Upper lobe of left lung (tissue), 4 donors: ENCODE measurements at regions not wholly inside any gene's neighbourhood (a gene's known extent, or its start where the extent isn't known, plus 50 kb on each side); places are given as distances from the start of the nearest gene placed in this dataset.

Source experiments
- EP300 ChIP-seq, 4 donors: sonication (generic); formaldehyde crosslinking; IDR thresholded peaks; one replicate each; pipeline ENCODE4 v1.5.1; 2017; ENCODE audit warnings: antibody characterized with exemption in 4 of 4, control low read depth in 2 of 4
- POLR2A ChIP-seq, 4 donors: fragments of 450-650 bp; IDR thresholded peaks; one replicate each; pipeline ENCODE4 v1.5.1; 2016 to 2017; ENCODE audit warnings: antibody characterized with exemption in 4 of 4, mild to moderate bottlenecking in 2 of 4
- TF ChIP-seq, protein P1 (sequence below), 6 experiments: fragments of 450-650 bp in 4 of 6; fragments of 200-600 bp in 2 of 6; sonication (generic) in 2 of 6; IDR thresholded peaks; one replicate each; pipeline ENCODE4 v1.5.1; 2016 to 2019; ENCODE audit warnings: antibody characterized with exemption in 6 of 6

DNA sequence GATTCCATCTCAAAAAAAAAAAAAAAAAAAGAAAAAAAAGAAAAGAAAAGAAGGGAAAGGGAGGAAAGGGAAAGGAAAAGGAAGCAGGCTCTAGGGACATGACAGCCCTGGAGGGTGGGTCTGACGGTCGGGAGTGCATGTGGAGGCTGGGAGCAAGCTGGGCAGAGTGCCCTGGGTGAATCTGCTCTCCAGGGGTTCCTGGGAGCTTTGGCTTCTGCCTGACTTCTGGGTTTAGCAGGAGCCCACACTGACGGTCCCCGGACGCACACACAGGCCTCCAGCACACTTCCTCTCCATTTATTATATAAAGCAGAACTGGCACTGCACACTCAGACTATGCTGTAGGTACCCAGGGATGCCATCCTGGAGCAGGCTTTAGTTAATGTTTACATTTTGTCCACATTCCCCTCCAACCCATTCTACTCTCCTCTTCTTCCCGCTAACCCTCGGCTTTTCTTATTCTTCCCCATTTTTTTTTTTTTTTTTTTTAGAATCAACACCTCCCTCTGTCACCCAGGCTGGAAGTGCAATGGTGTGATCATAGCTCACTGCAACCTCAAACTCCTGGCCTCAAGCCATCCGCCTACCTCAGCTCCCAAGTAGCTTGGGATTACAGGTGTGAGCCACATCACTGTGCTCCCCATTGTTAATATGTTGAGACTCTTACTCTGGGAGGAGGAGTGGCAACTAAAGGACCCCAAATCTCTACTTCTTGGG is 151.1 kb upstream of the SLC1A4 start:
- TF ChIP-seq EP300 (IDR thresholded peaks at IDR 0.05) (no peak), POLR2A (IDR thresholded peaks at IDR 0.05) (no peak)
- TF ChIP-seq, protein P1, sequence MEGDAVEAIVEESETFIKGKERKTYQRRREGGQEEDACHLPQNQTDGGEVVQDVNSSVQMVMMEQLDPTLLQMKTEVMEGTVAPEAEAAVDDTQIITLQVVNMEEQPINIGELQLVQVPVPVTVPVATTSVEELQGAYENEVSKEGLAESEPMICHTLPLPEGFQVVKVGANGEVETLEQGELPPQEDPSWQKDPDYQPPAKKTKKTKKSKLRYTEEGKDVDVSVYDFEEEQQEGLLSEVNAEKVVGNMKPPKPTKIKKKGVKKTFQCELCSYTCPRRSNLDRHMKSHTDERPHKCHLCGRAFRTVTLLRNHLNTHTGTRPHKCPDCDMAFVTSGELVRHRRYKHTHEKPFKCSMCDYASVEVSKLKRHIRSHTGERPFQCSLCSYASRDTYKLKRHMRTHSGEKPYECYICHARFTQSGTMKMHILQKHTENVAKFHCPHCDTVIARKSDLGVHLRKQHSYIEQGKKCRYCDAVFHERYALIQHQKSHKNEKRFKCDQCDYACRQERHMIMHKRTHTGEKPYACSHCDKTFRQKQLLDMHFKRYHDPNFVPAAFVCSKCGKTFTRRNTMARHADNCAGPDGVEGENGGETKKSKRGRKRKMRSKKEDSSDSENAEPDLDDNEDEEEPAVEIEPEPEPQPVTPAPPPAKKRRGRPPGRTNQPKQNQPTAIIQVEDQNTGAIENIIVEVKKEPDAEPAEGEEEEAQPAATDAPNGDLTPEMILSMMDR (IDR thresholded peaks at IDR 0.05) = no peak
